Nucleus accumbens (tissue), 56 donors: ENCODE measurements at regions not wholly inside any gene's neighbourhood (a gene's known extent, or its start where the extent isn't known, plus 50 kb on each side); places are given as distances from the start of the nearest gene placed in this dataset.

Source experiments
- DNase-seq, 56 donors: peaks; one replicate each; lab custom pipeline; 2025; lab: John Stamatoyannopoulos, UW

DNA sequence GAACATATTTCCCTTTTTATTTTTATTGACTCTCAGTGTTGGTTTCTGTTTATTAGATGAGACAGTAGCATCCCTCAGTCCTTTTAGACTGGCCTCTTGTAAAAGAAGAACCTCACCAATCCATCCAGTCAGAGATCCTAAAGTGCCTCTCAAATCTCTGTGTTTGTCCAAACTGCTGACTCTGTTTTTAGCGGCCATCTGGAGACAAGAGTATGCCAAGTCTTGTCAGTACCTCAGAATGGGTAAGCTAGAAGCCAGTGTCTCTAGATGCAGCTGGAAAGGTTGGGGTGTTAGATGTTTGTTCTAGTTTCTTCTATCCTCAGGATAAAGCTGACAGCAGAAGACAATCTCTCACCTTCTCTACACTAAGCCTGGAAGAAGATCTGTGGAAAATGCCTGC is 537.7 kb upstream of the ZNF385D start:
- DNase-seq, result no peak

DNA sequence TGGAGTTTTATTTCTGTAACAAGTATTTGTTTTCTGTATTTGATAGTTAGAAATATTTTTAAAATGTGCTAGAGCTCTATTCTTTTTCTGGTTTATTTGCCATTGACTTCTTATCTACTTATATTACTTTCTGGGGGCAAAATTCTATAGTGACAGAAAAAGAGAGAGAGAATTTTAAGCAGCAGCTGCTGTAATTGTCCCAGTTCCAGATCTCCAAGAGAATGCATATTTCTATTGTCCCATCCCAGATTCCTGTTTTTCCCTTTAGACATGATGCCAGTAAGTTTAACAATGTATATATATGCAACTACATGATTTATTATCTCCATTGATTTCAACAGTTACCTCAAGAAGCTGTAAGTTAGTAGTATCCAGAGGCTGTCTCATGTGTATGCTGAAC is 541.7 kb upstream of the ZNF385D start:
- DNase-seq, result no peak

DNA sequence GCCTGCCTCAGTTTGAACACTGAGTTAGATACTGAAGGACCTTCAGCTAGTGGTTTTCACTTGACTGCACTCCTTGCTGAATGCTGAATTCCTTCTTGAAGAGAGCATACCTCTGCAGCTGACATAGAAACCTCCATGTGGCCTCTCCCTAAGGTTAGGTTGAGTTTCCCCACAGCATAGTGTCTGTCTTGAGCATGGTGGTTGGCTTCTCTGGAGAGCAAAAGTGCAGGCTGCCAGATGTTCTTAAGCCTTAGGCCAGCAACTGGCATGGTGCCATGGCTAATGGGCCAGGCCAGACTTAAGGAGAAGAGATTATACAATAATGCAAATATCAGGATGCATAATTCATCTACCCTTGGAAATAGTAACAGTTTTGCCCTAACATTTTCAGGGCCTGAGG is 545.6 kb upstream of the ZNF385D start:
- DNase-seq, result no peak

DNA sequence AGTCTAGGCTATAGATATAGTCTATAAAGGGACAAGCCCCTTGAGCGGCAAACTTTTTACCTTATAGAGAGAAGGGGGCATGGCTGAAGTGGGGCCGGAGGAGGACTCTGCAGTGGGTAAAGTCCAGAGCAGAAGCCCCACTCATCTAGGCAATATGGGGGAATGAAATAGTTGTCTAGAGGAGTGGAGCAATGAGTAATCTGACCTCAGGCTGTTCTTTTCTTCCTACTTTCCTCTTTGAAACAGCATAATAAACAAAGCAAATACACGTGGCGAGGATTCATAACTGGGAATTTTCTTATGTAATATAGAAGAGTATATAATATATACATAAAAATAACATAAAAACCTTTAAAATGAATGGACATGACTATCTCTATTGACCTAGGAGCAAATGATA is 546.4 kb upstream of the ZNF385D start:
- no peak for DNase-seq

DNA sequence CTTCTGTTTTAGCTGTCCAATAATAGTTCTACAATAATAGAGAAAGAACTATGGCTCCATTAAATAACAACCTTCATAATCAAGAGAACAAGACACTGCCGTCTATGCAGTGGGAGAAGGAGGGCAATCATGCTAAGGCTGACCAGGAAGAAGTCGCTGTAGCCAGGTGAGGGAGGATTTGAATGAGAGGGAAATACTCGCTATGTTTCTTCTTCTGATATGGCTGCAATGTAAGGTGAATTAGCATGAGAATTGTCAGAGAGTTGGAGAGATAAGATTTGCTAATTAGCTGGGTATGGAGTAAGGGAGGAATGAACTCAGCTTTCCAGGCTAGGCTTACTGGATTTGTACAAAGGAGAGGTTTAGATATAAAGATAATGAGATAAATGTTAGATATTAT is 555.4 kb upstream of the ZNF385D start:
- no peak for DNase-seq

DNA sequence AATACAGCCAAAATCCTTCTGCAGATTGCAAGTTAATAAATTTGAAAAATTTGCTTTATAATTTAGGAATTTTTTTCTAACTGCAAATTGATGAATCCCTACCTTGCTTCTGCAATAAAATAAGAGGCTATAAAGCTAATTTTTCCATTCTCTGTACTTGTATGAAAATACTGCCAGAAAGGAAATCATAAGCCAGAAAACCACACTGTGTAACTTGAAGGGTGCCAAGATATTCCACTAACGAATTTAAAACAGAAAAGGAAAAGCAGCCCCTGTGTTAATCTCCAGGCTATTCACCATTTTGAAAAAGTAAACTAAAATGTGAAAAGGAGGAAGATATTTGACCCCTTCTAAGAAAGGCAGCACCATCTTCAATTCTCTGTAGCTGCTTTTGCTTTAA is 557.9 kb upstream of the ZNF385D start:
- DNase-seq, result no peak

DNA sequence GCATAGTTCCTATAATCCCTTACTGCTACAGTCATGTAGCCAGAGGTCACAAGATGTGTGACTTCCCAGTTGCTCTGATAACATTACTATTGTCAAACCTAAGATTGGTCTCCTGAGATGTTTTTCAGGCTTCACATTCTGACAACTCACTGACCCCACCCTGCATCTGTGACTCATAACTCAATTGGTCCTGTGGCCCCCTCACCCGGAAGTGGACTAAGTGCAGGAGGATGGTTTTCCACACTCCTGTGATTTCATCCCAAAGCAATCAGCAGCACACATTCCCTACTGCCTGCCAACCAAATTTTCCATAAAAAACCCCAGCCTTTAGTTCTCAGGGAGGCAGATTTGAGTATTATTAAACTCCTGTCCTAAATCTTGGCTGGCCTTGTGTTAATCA is 564.9 kb upstream of the ZNF385D start:
- DNase-seq, result no peak

DNA sequence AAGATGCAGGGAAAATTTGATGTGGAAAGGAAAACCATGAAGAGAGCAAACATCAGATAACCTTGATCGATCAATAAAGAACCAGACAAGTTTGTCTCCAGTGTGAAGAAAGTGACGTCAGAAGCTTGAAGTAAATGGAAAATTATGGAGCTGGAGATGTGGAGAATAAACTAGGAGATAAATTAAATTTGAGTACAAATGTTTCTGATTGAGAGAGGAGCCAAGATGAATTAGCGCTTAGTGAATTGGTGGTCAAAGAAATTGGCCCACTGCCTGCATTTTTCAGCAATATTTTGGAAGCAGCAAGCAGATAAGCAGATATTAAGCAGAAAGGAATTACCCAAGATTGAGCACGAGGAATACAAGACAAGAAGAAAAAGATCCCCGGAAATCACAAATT is 567.3 kb upstream of the ZNF385D start:
- DNase-seq, result no peak

DNA sequence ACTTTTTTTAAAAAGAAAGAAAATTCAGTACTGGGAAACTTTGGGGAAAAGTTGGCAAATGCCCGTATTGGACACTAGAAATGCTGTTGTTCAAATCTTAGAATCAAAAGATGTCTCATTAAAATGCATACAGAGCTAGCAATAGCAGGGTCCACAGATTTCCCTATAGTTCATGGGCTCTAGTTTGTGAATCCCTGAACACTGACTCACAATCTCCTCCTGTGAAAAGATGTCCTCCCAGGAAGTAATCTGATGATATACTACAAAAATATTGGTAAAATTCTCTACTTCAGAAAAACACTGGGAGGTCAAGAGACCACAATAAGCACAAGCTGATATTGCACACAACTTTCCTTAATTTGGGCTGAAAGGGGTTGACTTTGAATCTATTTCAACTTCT is 568.4 kb upstream of the ZNF385D start:
- no peak for DNase-seq

DNA sequence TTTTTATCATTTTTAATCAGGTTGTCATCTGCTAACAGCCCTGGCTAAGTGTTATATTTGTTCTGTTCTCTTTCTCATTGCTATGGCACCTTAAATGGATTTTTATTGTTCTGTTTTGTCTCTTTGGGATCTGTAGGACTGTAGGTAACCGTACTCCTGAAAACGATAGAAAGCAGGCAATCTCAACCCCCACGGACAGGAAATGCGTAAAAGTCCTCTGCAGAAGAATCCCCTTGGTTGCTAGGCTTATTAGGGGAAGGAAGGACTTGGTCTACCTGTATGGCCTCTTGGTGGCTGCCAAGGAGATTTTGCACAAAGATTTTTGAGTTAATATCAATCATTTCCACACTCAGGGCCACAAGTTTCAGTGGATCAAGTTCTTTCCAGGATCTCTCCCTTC is 571.9 kb upstream of the ZNF385D start:
- no peak for DNase-seq

DNA sequence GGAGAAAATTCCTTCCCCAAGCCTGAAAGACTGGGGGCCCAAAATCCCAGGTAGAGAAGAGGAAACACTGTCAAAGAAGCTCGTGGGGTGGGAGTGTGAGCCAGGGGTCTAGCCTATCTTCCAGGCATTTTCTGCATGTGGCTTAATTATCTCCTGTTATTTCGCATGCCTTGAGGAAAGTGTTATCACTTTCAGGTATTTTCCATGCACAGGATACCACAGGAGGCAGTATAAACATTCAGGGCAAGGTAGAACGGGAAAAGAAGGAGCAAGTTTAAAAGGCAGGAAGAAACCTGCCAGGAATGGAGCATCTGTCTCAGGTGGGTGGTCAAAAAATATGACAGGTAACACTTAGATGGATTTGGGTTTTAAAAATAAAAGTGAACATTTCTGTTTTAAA is 575.3 kb upstream of the ZNF385D start:
- no peak for DNase-seq

DNA sequence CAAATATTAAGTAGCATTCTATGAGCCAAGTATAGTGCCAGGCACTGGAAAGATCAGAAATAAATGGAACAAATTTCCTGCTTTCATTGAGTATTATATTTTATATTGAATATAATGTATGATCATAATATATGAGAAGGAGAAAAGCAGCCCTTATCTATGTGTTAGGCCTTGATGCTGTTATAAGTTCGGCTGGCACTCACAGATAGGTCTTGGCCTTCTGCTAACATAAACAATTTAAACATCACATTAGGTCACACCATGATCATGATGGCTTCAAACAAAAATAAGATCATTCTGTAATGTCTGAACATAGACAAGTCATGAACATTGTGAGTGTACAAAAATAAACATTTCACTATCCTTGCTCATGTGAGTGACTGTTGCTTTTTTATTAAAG is 584.0 kb upstream of the ZNF385D start:
- no peak for DNase-seq

DNA sequence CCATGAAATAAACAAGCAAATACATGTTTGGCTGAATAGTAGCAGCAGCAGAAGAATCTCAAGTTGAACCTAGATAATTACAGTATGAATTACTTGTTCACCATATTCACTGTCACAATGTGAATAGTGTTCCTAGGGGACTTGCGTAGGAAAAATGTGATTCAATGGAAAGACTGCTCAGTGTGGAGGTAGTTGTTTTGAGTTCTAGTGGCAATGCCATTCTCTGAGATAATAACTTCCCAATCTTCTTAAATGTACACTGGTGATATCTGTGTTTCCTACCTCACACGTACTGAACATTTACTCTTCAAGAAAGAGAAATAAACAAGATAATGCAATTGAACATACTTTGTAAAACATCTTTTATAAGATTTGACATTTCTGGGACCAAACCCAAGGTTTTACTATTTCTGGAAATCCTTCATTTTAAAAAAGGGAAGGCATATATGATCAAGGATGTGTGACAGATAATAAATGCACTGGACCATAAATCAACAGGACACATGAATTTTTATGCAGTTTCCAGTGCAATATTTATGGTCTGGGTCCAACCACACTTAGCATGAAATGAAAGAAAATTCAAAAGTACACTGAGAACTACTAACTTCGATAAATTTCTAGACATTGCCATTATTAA is 598.3 kb upstream of the ZNF385D start:
- no peak for DNase-seq

DNA sequence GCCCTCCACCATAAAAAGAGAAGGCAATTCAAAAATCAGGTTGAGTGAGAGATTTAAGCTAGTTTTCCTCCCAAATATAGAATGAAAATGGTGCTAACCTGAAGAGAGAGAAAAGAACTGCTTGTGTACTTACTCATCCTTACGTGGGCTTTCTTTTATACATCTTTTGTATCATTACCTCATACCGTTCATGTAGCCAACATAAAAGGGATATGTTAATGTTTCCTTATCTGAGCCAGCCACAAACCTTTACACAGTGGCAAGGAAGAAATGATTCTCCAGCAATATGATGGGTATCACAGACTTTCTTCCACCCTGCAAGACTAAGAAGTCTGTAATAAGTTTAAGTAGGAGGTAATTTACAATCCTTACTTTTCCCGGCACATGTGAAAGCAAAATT is 600.8 kb upstream of the ZNF385D start:
- DNase-seq, result no peak

DNA sequence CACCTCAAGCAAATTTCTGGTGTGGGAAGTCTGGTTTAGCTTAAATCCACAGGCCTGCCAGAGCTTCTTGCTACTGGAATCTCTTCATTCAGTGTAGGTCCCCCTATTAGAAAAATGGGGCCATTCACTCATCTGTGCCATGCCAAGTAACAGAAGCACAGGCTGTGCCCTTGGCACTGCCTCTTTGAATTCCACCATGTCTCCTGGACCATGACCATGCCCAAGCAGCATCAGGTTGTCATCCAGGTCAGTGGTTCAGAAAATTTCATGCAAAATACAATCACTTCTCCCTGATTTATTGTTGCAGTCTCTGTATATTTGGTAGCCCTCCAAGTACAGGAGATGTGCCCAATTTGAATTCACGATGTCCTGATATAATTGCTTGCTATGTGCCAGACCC is 602.1 kb upstream of the ZNF385D start:
- DNase-seq, result no peak

DNA sequence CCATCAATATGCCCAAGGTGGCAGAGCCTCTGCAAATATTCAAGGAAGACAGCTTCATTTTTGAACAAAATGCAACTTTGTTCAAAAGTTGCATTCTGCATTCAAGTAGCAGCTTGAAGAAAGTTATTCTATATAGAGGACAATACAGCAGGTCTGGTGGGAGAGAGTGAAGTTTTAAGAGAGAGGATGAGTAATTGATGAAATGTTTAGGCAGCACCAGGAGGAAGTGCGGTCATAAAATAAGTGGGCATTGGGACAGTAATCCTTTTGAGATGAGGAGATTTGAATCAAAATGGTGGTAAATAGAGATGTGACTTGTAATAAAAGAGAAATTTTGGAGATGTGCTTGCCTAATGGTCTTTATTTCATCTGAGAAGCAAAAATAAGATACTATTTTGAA is 607.3 kb upstream of the ZNF385D start:
- DNase-seq, result no peak

DNA sequence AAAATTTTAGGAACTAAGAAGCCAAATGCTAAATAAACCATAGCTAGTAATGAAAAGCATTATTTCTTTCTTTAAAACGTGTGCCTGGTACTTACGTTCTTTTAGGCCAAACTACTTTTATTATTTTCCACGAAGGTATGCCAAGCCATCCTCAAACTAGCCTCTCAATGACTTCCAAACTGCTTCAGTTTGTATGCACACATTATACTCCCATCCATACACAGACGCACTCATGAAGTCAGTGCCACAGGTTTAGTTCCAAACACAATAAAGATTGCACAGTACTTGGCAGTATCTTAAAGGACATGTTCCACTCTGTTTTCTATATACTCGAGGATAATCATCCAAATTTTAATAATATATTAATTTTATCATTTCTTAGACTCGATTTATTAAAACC is 609.2 kb upstream of the ZNF385D start:
- no peak for DNase-seq

DNA sequence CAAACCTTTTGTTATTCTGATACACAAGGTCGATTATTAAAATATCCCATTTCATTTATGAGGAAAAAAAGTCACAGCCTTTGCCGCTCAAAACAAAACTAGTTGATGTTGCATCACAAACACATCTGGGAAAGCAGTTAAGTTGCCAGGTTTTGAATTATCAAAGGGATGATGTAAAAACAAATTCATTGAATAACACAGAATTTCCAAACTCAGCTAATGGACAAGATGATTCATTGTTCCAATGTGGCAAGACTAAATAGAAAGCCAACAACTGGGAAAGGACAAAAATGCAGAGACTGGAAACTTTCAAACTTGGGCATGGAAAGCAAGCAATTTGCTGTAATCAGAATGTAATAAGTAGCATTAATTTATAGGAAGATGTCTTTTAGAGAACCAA is 610.0 kb upstream of the ZNF385D start:
- DNase-seq, result no peak

DNA sequence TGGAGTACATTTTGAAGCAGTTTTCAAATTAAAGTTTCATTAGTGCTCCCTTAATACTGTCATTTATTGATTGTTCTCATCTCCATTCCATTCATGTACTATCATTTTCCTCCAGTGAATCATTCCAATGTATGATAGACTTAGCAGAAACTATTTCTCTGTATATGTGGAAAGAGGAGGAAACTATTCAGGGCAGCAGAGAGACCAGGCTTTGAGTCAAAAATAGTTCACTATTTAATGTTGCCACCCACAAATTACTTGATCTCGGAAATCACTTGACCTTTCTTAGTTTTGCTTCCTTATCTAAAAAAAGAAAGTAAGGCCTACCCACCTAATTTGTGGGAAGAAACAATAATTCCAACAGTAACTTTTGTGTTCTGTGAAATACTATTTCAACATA is 610.5 kb upstream of the ZNF385D start:
- DNase-seq, result no peak

DNA sequence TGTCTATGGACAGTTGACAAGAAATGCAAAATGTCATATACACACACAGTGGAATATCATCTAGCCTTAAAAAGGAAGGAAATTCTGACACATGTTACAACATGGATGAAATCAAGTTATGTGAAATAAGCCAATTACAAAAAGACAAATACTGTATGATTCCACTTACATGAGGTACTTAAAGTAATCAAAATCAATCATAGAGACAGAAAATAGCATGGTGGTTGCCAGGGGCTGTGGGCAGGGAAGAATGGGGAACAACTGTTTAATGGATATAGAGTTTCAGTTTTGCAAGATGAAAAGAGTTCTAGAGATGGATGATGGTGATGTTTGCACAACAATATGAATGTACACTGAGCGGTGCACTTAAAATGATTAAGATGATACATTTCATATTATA is 613.8 kb upstream of the ZNF385D start:
- DNase-seq, result no peak

DNA sequence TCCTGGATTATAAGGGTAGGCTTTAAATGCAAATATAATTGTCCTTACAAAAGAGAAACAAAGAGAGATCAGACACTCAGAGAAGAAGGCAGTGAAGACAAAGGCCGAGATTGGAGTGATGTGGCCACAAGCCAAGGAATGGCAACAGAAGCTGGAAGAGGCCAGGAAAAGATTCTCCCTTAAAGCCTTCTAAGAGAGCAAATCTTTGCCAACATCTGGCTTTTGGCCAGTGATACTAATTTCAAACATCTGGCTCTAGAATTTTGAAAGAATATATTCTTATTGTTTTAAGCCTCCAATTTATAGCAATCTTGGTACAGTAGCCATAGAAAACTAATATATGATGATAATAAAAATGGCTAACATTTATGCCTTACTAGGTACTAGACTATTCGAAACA is 615.8 kb upstream of the ZNF385D start:
- DNase-seq, result no peak

DNA sequence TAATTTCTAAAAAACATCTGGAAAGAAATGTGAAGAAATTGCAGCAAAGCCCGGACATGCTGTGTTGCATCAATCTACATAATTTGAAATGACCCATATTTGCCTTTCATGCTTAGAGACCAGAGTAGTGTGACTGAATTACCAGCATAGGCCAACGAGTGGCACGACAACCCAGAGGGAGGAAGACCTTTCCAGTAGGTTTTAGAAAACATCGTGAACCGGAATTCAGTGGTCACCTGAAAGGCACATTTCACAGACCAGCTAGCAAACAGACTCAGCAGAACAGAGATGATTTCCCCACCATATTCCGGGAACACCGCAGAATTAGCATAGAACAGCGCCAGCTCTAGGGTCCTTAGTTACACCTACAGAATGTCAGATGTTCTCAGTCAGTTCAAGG is 620.0 kb upstream of the ZNF385D start:
- DNase-seq, result no peak

DNA sequence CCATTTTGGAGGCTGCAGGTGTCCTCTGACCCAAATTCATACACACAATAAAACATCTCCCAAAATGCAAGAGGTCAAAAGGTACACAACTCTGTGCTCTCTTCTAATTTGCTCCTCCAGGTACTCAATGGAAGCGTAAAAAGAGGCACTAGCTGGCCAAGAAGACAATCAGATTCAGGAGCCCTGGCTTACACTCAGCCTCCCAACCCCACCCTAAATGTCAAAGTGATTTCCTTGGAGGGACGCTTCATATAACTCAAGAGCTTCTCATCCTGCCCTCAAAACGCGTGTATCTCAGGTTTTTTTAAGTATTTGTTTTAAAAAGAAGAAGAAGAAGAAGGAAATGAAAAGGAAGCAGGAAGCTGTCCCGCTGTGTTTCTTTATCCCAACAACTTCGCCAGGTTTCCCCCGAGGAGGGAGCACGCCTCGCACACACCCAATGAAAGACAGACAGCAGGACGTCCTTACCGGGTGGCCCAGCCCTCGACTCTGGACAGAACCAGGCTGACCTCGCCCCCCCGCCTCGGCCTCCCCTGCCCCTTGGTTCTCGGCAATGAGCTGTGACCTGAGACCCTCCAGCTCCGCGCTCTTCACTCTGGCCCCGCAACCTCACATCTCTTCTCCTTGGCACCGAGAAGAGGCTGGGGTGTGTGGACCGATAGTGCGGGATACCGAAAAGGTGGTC is 620.7 kb upstream of the ZNF385D start:
- no peak for DNase-seq
